HT-29 (cell line): ENCODE measurements at regions not wholly inside any gene's neighbourhood (a gene's known extent, or its start where the extent isn't known, plus 50 kb on each side); places are given as distances from the start of the nearest gene placed in this dataset.
A peak's percentile ranks its signal among the peaks of the same experiment; 100 is the strongest.

Source experiments
- DNase-seq: peaks from one replicate; pipeline ENCODE4 v3.0.0-alpha.2; 2015; ENCODE audit warnings: low spot score

- no peak for DNase-seq
These were observed 653.4 kb downstream of the NYAP2 start for GRCh38 chr2:226052772-226053416.

DNA sequence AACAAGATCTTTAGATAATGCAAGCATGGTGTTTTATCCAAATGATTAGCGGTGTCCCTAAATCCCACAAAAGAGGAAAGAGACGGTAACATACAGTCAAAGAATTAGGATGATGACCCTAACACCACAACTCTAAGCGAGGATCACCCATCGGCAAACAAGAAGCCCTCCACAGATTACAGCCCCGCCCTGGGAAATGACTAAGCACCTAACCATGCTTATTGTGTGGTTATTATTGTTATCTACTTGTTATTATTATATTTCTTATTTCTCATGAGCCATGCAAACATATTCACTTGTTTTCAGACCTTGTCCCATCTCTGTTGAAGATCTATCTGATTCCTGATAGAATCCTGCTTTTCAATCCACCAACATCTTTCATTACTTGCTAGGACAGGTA lies 651.3 kb downstream of the NYAP2 start:
- no peak for DNase-seq

GRCh38 chr2:226048611-226049010 lies 649.1 kb downstream of the NYAP2 start:
- peak; percentile 66 for DNase-seq

- no peak for DNase-seq
These were observed 645.6 kb downstream of the NYAP2 start for GRCh38 chr2:226045080-226045479.

- DNase-seq: no peak
These were observed 640.9 kb downstream of the NYAP2 start for GRCh38 chr2:226040344-226040900.

DNA sequence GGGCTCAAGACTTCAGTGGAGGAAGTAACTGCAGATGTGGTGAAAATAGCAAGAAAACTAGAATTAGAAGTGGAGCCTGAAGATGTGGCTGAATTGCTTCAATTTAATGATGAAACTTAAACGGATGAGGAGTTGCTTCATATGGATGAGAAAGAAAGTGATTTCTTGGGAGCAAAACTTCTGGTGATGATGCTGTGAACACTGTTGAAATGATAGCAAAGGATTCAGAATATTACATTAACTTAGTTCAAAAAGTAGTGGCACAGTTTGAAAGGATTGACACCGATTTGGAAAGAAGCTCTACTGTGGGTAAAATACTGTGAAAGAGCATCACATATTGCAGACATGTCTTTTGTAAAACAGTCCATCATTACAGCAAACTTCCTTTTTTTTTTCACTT lies 638.0 kb downstream of the NYAP2 start:
- no peak for DNase-seq

GRCh38 chr2:226031647-226032501 lies 632.4 kb downstream of the NYAP2 start:
- DNase-seq: peak; percentile 16

- DNase-seq: peak; percentile 73
These were observed 631.5 kb downstream of the NYAP2 start for GRCh38 chr2:226030788-226031646.

GRCh38 chr2:226030369-226030768 lies 630.9 kb downstream of the NYAP2 start:
- no peak for DNase-seq

GRCh38 chr2:226023946-226024345 lies 624.4 kb downstream of the NYAP2 start:
- DNase-seq: no peak

DNA sequence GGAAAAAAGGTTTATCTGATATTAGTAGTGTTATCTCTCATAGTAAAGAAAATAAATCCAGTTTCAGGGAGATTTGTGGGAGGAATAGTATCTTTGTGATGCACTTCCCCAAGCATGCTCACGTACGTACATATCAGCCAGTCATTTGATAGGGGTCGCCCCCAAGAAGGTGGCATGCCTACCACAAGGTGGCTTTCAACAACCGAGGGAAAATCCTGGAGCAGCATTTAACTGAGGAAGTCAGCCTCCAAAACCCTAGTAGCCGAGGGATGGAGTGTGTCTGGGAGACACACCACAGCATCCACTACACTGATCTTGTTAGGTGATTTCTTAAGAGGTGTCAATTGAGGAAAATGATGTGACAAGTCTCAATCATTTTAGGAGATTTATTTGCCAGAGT lies 623.9 kb downstream of the NYAP2 start:
- DNase-seq: peak; percentile 54

DNA sequence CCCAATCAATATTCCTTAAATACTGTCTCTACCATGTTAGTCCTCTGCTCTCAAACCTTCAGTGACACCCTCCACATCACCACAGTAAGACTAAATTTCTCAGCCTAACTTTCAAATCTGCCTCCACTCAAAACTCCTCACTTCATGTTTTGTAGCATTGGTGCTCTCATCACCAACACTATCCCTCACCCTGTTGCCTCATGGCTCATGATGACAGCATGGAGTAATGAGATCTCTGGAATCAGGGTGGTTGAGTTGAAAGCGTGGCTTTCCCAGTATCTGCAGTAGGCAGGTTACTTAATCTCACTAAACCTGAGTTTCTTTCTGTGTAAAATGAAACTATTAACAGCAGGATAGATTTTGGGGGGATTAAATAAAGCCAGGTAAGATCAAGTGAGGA lies 621.4 kb downstream of the NYAP2 start:
- no peak for DNase-seq

- DNase-seq: no peak
These were observed 620.7 kb downstream of the NYAP2 start for GRCh38 chr2:226020176-226020575.

- DNase-seq: no peak
These were observed 619.1 kb downstream of the NYAP2 start for GRCh38 chr2:226018641-226019040.

DNA sequence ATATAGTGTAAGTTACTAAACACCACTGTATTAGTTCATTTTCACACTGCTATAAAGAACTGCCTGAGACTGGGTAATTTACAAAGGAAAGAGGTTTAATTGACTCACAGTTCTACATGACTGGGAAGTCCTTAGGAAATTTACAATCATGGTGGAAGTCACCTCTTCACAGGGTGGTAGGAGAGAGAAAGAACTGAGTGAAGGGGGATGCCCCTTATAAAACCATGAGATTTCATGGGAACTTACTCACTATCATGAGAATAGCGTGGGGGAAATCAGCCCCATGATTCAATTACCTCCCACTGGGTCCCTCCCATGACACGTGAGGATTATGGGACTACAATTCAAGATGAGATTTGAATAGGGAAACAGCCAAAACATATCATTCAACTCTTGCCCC lies 618.0 kb downstream of the NYAP2 start:
- DNase-seq: no peak

DNA sequence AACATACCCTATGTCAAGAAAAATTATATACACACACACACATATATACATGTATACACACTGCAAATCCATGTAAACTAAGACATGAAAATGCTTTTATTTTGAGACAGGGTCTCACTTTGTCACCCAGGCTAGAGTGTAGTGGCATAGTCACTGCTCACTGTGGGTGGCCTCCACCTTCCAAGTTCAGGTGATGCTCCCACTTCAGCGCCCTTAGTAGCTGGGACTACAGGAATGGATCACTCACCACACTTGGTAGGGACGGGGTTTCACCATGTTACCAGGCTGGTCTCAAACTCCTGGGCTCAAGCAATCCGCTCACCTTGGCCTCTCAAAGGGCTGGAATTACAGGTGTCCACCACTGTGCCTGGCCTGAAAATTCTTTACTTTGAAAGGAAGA lies 617.6 kb downstream of the NYAP2 start:
- no peak for DNase-seq

DNA sequence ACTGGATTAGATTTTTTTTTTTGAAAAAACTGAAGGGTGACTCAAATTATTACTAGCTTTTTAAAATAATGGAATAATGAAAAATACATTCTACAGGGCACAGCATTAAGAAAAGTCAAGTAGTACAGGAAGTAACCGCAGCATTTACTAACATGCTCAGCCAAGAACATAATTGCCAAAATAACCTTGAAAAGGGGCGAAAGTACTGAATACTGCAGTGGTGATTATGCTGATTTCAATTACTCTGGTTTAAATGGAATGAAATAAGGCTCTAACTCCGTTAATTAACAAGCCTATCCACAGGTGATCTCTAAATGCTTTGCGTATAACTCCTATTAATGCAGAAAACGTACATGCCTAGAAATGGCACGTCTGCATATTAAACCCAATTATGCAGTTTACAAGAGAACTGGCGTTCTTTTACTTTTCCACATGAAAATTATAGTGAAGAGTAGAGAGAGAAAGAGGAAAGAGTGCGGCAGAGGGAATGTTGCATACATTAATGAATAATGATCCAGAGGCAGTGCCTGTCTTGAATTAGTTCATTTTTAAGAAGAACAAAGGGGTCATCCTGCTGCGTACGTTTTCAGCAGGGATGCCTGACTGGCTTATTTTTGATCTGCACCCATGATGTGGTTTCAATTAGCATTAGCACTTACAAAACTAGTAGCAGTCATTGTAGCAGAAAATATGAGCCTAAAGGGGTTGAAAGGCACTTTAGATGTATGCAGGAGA lies 612.4 kb downstream of the NYAP2 start:
- DNase-seq: no peak

DNA sequence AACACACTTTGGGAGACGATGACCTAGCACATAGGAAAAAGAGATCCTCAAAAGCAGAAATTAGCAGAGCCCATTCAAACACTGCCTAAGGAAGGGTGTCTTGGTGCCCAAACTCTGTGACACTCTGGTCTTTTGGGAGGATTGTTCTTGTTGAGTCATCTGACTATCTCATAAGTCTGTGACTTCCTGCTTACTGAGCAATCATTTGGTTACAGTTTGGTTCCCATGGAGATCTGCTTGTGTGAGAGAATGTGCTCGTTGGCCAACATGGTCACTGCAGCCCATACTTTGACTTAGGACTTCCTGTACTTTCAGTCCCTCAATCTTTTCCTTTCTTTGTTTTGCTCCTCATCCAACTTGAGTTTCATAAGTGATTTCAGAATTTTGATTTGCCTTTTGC lies 602.9 kb downstream of the NYAP2 start:
- peak; percentile 56 for DNase-seq

- DNase-seq: no peak
These were observed 602.2 kb downstream of the NYAP2 start for GRCh38 chr2:226001716-226002115.

DNA sequence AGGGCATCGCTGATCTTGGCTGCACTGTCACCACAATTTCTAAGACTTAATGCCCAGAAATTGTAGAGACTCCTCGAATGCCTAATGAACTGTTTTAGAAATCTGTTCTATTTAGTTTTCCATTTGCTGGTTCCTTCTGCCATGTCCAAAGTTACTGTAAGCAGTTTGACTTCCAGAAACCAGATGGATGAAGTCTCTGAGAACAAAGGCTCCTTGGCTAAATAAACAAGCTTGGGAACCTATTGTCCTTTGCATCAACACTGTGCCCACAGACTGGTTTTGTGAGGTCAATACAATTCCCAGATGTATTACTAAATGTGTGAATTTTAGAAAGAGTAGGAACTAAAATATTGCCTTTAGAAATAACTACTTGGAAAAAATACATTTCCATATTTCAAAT lies 600.2 kb downstream of the NYAP2 start:
- DNase-seq: no peak

GRCh38 chr2:225998653-225999052 lies 599.1 kb downstream of the NYAP2 start:
- no peak for DNase-seq
